K562 (cell line): ENCODE measurements at regions not wholly inside any gene's neighbourhood (a gene's known extent, or its start where the extent isn't known, plus 50 kb on each side); places are given as distances from the start of the nearest gene placed in this dataset.

Experiments used
- ATAC-seq: fragments of 200-7000 bp; cut with Tn5 transposase; 3 replicates; pipeline ENCODE4 v1.9.1; 2020; ENCODE audit warnings: moderate library complexity
- BruUV-seq: library from RNA; stranded (reverse); fragments of 400-500 nt; replicated peaks from 2 replicates; lab custom pipeline; 2021; lab: Mats Ljungman, UMichigan
- CTCF ChIA-PET: fragments of 300-600 bp; formaldehyde crosslinking; extraction: SDS; loops from one replicate; lab custom pipeline; 2021; ENCODE audit warnings: low intra/inter-chr PET ratio; lab: Yijun Ruan, JAX
- POLR2A ChIA-PET: fragments of 300-600, 350-650 bp; sonication (Branson Sonifier 250); formaldehyde crosslinking; extraction: SDS; loops from one replicate; lab custom pipeline; 2021; ENCODE audit warnings: antibody characterized with exemption, inconsistent platforms; lab: Yijun Ruan, JAX
- DNase-seq, 4 experiments: peaks; one replicate each; pipeline versions ENCODE4 v3.0.0 to v3.0.0-alpha.2; 2011 to 2018; ENCODE audit warnings: low spot score in 3 of 4, mixed read lengths in 3 of 4; ENCODE audit errors: extremely low read depth in 1 of 4
- FAIRE-seq: peaks from 2 replicates; lab custom pipeline; 2011; peaks lifted over from hg19 to GRCh38; lab: Jason Lieb, UNC
- H2AFZ ChIP-seq: 2 replicates; pipeline ENCODE4 v1.6.0; 2011; ENCODE audit warnings: low read depth, low read length, control low read depth, inconsistent platforms
- H3K27ac ChIP-seq: fragments of 200-600 bp; 3 replicates; pipeline ENCODE4 v1.8.0; 2011; ENCODE audit warnings: low read depth, mild to moderate bottlenecking, control low read depth, inconsistent platforms, low read length, moderate library complexity, mixed read lengths; ENCODE audit errors: extremely low read depth
- H3K27me3 ChIP-seq, 2 experiments: fragments of 300-600 bp in 1 of 2; 2 replicates in 1 of 2; 3 replicates in 1 of 2; pipeline versions ENCODE4 v1.6.0 to v1.8.0; 2011; ENCODE audit warnings: inconsistent platforms in 2 of 2, low read length in 2 of 2, mild to moderate bottlenecking in 1 of 2, mixed read lengths in 1 of 2, moderate library complexity in 1 of 2; ENCODE audit not compliant: control insufficient read depth in 2 of 2, insufficient read depth in 2 of 2
- H3K36me3 ChIP-seq: fragments of 300-600 bp; 3 replicates; pipeline ENCODE4 v1.8.0; 2011; ENCODE audit warnings: mild to moderate bottlenecking, low read length, inconsistent platforms; ENCODE audit not compliant: control insufficient read depth, insufficient read depth
- H3K4me1 ChIP-seq, 2 experiments: fragments of 200-600 bp in 1 of 2; replicated peaks in 1 of 2; 2 replicates in 1 of 2; 3 replicates in 1 of 2; pipeline versions ENCODE4 v1.5.1 to v1.8.0; 2011; ENCODE audit warnings: inconsistent platforms in 2 of 2, low read length in 2 of 2, mild to moderate bottlenecking in 1 of 2, mixed read lengths in 1 of 2, moderate library complexity in 1 of 2; ENCODE audit not compliant: control insufficient read depth in 2 of 2, insufficient read depth in 2 of 2
- H3K4me2 ChIP-seq: 2 replicates; pipeline ENCODE4 v1.6.1; 2011; ENCODE audit warnings: low read length, control low read depth, inconsistent platforms, mixed read lengths; ENCODE audit not compliant: insufficient read depth
- H3K4me3 ChIP-seq: fragments of 200-600 bp; sonication (generic), shearing (Covaris generic); 2 replicates; pipeline ENCODE4 v1.5.1; 2016; ENCODE audit warnings: control low read depth, inconsistent platforms
- H3K79me2 ChIP-seq: fragments of 200-600 bp; 3 replicates; pipeline ENCODE4 v1.8.0; 2011; ENCODE audit warnings: low read length, inconsistent platforms; ENCODE audit not compliant: control insufficient read depth, insufficient read depth
- H3K9ac ChIP-seq, 2 experiments: 2 replicates each; pipeline versions ENCODE4 v1.6.0 to v1.6.1; 2011; ENCODE audit warnings: low read depth in 2 of 2, low read length in 2 of 2, control low read depth in 1 of 2, inconsistent platforms in 1 of 2, mild to moderate bottlenecking in 1 of 2, mixed read lengths in 1 of 2; ENCODE audit not compliant: insufficient read depth in 1 of 2
- H3K9me1 ChIP-seq: one replicate; pipeline ENCODE4 v1.6.0; 2011; ENCODE audit warnings: inconsistent platforms, mild to moderate bottlenecking, low read length, moderate library complexity; ENCODE audit not compliant: control insufficient read depth, insufficient read depth
- H3K9me3 ChIP-seq: replicated peaks from 2 replicates; pipeline ENCODE4 v1.5.1; 2011; ENCODE audit warnings: low read depth, low read length, inconsistent platforms; ENCODE audit not compliant: control insufficient read depth, insufficient read depth
- H4K20me1 ChIP-seq: replicated peaks from 2 replicates; pipeline ENCODE4 v1.6.1; 2011; ENCODE audit warnings: low read length, inconsistent platforms, mixed read lengths; ENCODE audit not compliant: control insufficient read depth, insufficient read depth
- ARID2 ChIP-seq: fragments of 450-650 bp; IDR thresholded peaks from 2 replicates; pipeline ENCODE4 v1.6.1; 2017; ENCODE audit warnings: antibody characterized with exemption, mild to moderate bottlenecking
- ELK1 ChIP-seq: sonication (generic); formaldehyde crosslinking; IDR thresholded peaks from 2 replicates; pipeline ENCODE4 v1.8.1; 2022; ENCODE audit warnings: missing genetic modification reagents
- EP400 ChIP-seq: fragments of 450-650 bp; IDR thresholded peaks from 2 replicates; pipeline ENCODE4 v1.6.1; 2017; ENCODE audit warnings: antibody characterized with exemption, mild to moderate bottlenecking, moderate library complexity
- GABPB1 ChIP-seq: sonication (generic); formaldehyde crosslinking; IDR thresholded peaks from 2 replicates; pipeline ENCODE4 v1.8.0; 2022; ENCODE audit warnings: mild to moderate bottlenecking, missing genetic modification reagents
- HCFC1 ChIP-seq: IDR thresholded peaks from 2 replicates; pipeline ENCODE4 v1.6.1; 2012; ENCODE audit warnings: low read depth, low read length, improper control_type of control experiment
- HINFP ChIP-seq: fragments of 450-650 bp; conservative IDR thresholded peaks from 2 replicates; pipeline ENCODE4 v1.6.1; 2016; ENCODE audit warnings: missing genetic modification characterization, low read depth, mild to moderate bottlenecking, control low read depth, missing compliant biosample characterization
- JUNB ChIP-seq: fragments of 450-650 bp; formaldehyde crosslinking; conservative IDR thresholded peaks from 2 replicates; pipeline ENCODE4 v1.4.0; 2020; ENCODE audit warnings: mild to moderate bottlenecking
- NFIC ChIP-seq: fragments of 450-650 bp; IDR thresholded peaks from 2 replicates; pipeline ENCODE4 v1.6.1; 2017; ENCODE audit warnings: mild to moderate bottlenecking, inconsistent platforms
- SAFB ChIP-seq: fragments of 200-400 bp; formaldehyde crosslinking; IDR thresholded peaks from 2 replicates; pipeline ENCODE4 v1.6.1; 2017; ENCODE audit warnings: low read depth, low read length, borderline replicate concordance
- SIRT6 ChIP-seq: IDR thresholded peaks from one replicate; pipeline ENCODE4 v1.6.1; 2012; ENCODE audit warnings: low read depth, mild to moderate bottlenecking, control low read depth, inconsistent platforms, low read length, moderate library complexity
- SP1 ChIP-seq: sonication (generic); formaldehyde crosslinking; IDR thresholded peaks from 2 replicates; pipeline ENCODE4 v1.8.1; 2022; ENCODE audit warnings: mild to moderate bottlenecking, missing genetic modification reagents
- TBP ChIP-seq: optimal IDR thresholded peaks from 2 replicates; pipeline ENCODE3; 2011; ENCODE audit warnings: low read depth, low read length, improper control_type of control experiment
- UBTF ChIP-seq, 2 experiments: IDR thresholded peaks; 2 replicates each; pipeline ENCODE4 v1.6.1; 2012; ENCODE audit warnings: improper control_type of control experiment in 2 of 2, low read depth in 2 of 2, low read length in 2 of 2, borderline replicate concordance in 1 of 2
- ZBTB2 ChIP-seq: fragments of 450-650 bp; IDR thresholded peaks from 2 replicates; pipeline ENCODE4 v1.6.1; 2016; ENCODE audit warnings: antibody characterized with exemption
- ZNF583 ChIP-seq: fragments of 250-450 bp; sonication (Bioruptor Pico); IDR thresholded peaks from 2 replicates; pipeline ENCODE4 v1.4.0; 2020
- WGBS: fragments of 100-300 bp; shearing (Covaris generic); methylation state at CpG from one replicate; pipeline ENCODE4 v1.1.6; 2016; ENCODE audit warnings: low coverage, mixed read lengths; ENCODE audit not compliant: insufficient coverage; ENCODE audit errors: missing lambda C conversion rate; 5-methylcytosine and 5-hydroxymethylcytosine counted together
- in situ Hi-C: fragments of 300-500 bp; cut with MboI; formaldehyde crosslinking; loops from 4 replicates; pipeline ENCODE4 v1.15.0; 2018; ENCODE audit warnings: inconsistent platforms, mixed read lengths
- intact Hi-C: fragments of 100-400 bp; cut with micrococcal nuclease; formaldehyde crosslinking; loops from 2 replicates; pipeline ENCODE4 v1.14.2; 2022

- CTCF ChIA-PET, result no interaction called here
- no peaks in the 10 kb centered on the region for H3K9me1 ChIP-seq
- ATAC-seq (no peak), DNase-seq (no peak), FAIRE-seq (no peak)
- H3K9ac ChIP-seq, result no peak overlapping the region
- no TSS peak for BruUV-seq
- POLR2A ChIA-PET, result interaction anchor here (0.7 kb wide), 1 partner anchor 597 kb away, joined by 3 read pairs; no protein-coding TSS in a partner anchor
- TF ChIP-seq SAFB (no peak), ZBTB2 (no peak), SP1 (CRISPR knock-in tag) (no peak), HCFC1 (no peak), HINFP (no peak), EP400 (no peak), ELK1 (CRISPR knock-in tag) (no peak), UBTF (IDR thresholded peaks at IDR 0.05; ENCODE audit: borderline replicate concordance in 1 of 2, low read depth in 2 of 2, low read length in 2 of 2) (no peak), TBP (no peak), NFIC (no peak), ARID2 (no peak), SIRT6 (no peak), ZNF583 (CRISPR knock-in tag) (no peak), JUNB (CRISPR knock-in tag) (no peak), GABPB1 (no peak)
- no peaks in the 10 kb centered on the region for H3K9me3 ChIP-seq
- 0% methylated on average over 3 of the region's 4 CpGs for WGBS
- H2AFZ ChIP-seq, result no peak overlapping the region
- no peak overlapping the region for H3K4me2 ChIP-seq
- H3K27me3 ChIP-seq, result no peaks in the 10 kb centered on the region
- H3K27ac ChIP-seq, result no peak overlapping the region
- no peak overlapping the region for H3K4me3 ChIP-seq
- no peaks in the 10 kb centered on the region for H3K79me2 ChIP-seq
- H3K36me3 ChIP-seq, result no peaks in the 10 kb centered on the region
- H3K4me1 ChIP-seq, result no peaks in the 10 kb centered on the region
- intact Hi-C loops, result no loop called here
- H4K20me1 ChIP-seq, result no peaks in the 10 kb centered on the region
- in situ Hi-C loops, result no loop called here
Observed at GRCh38 chr2:146764301-146764700, 1080.5 kb upstream of the ACVR2A start.
